ENCODE measurements at regions not wholly inside any gene's neighbourhood (a gene's known extent, or its start where the extent isn't known, plus 50 kb on each side); places are given as distances from the start of the nearest gene placed in this dataset.

- Histone ChIP-seq H3K27me3 (no peaks in the 10 kb centered on the region), H3K36me3 (no peaks in the 10 kb centered on the region), H3K4me1 (no peaks in the 10 kb centered on the region), H3K4me3 (no peak overlapping the region), H3K9me3 (no peaks in the 10 kb centered on the region), H3K27ac (no peak overlapping the region)
- intact Hi-C loops (cut with DNase I; ENCODE audit: low total_unique reads) = no loop called here
- no peak for TF ChIP-seq CTCF (IDR thresholded peaks at IDR 0.05)
- TF ChIP-seq POLR2A (IDR thresholded peaks at IDR 0.05) = no peak
- TF ChIP-seq POLR2AphosphoS5 (IDR thresholded peaks at IDR 0.05) = no peak
- no peak for DNase-seq (ENCODE audit: low spot score in 2 of 2)
Measured at GRCh38 chr4:185915271-185915670, 103.3 kb upstream of the SORBS2 start.

- Histone ChIP-seq H3K27me3 (no peaks in the 10 kb centered on the region), H3K27ac (no peak overlapping the region), H3K9me3 (no peaks in the 10 kb centered on the region), H3K4me1 (no peaks in the 10 kb centered on the region), H3K36me3 (no peaks in the 10 kb centered on the region), H3K4me3 (no peak overlapping the region)
- intact Hi-C loops (cut with DNase I; ENCODE audit: low total_unique reads) = no loop called here
- no peak for TF ChIP-seq CTCF (IDR thresholded peaks at IDR 0.05)
- no peak for TF ChIP-seq POLR2AphosphoS5 (IDR thresholded peaks at IDR 0.05)
- DNase-seq (ENCODE audit: low spot score in 2 of 2) = no peak
Measured at GRCh38 chr4:185915817-185916216, 103.8 kb upstream of the SORBS2 start.

- Histone ChIP-seq H3K27me3 (no peaks in the 10 kb centered on the region), H3K4me3 (no peak overlapping the region), H3K4me1 (no peaks in the 10 kb centered on the region), H3K36me3 (no peaks in the 10 kb centered on the region), H3K27ac (no peak overlapping the region), H3K9me3 (no peaks in the 10 kb centered on the region)
- DNase-seq (ENCODE audit: low spot score in 2 of 2) = no peak
- intact Hi-C loops (cut with DNase I; ENCODE audit: low total_unique reads) = no loop called here
- TF ChIP-seq POLR2AphosphoS5 (IDR thresholded peaks at IDR 0.05) (no peak), CTCF (IDR thresholded peaks at IDR 0.05) (no peak), POLR2A (IDR thresholded peaks at IDR 0.05) (no peak)
Measured at GRCh38 chr4:185916231-185916630, 104.2 kb upstream of the SORBS2 start.

GRCh38 chr4:185916683-185917082, 104.7 kb upstream of the SORBS2 start:
- intact Hi-C loops (cut with DNase I; ENCODE audit: low total_unique reads) = no loop called here
- H3K27ac ChIP-seq = no peak overlapping the region
- H3K9me3 ChIP-seq = no peaks in the 10 kb centered on the region
- H3K36me3 ChIP-seq = no peaks in the 10 kb centered on the region
- no peaks in the 10 kb centered on the region for H3K4me1 ChIP-seq
- H3K27me3 ChIP-seq = no peaks in the 10 kb centered on the region
- H3K4me3 ChIP-seq = no peak overlapping the region
- no peak for DNase-seq (ENCODE audit: low spot score in 2 of 2)
- TF ChIP-seq POLR2AphosphoS5 (IDR thresholded peaks at IDR 0.05) (no peak), POLR2A (IDR thresholded peaks at IDR 0.05) (no peak), CTCF (IDR thresholded peaks at IDR 0.05) (no peak)

- Histone ChIP-seq H3K4me3 (no peak overlapping the region), H3K36me3 (no peaks in the 10 kb centered on the region), H3K9me3 (no peaks in the 10 kb centered on the region), H3K27ac (no peak overlapping the region), H3K27me3 (no peaks in the 10 kb centered on the region), H3K4me1 (no peaks in the 10 kb centered on the region)
- TF ChIP-seq CTCF (IDR thresholded peaks at IDR 0.05) (no peak), POLR2AphosphoS5 (IDR thresholded peaks at IDR 0.05) (no peak), POLR2A (IDR thresholded peaks at IDR 0.05) (no peak)
- no peak for DNase-seq (ENCODE audit: low spot score in 2 of 2)
- intact Hi-C loops (cut with DNase I; ENCODE audit: low total_unique reads) = no loop called here
Measured at GRCh38 chr4:185919107-185919506, 107.1 kb upstream of the SORBS2 start.

Measured in breast epithelium (tissue), 4 donors.